GM23338 (cell line): ENCODE measurements at regions not wholly inside any gene's neighbourhood (a gene's known extent, or its start where the extent isn't known, plus 50 kb on each side); places are given as distances from the start of the nearest gene placed in this dataset.

Source experiments
- EZH2 ChIP-seq: fragments of 200-600 bp; sonication (generic); IDR thresholded peaks from one replicate; pipeline ENCODE4 v1.8.0; 2017; ENCODE audit warnings: antibody characterized with exemption, mild to moderate bottlenecking, low read depth; ENCODE audit not compliant: unreplicated experiment
- EZH2phosphoT487 ChIP-seq: fragments of 200-600 bp; sonication (generic); IDR thresholded peaks from one replicate; pipeline ENCODE4 v1.8.1; 2018; ENCODE audit warnings: antibody characterized with exemption; ENCODE audit not compliant: unreplicated experiment
- POLR2AphosphoS5 ChIP-seq: IDR thresholded peaks from 2 replicates; pipeline ENCODE4 v1.6.1; 2016; ENCODE audit warnings: antibody characterized with exemption, low read depth
- REST ChIP-seq: IDR thresholded peaks from one replicate; pipeline ENCODE4 v1.6.1; 2018; ENCODE audit warnings: antibody characterized with exemption; ENCODE audit not compliant: unreplicated experiment
- TF ChIP-seq, protein P1 (sequence below), 2 experiments: fragments of 200-600 bp in 1 of 2; sonication (generic) in 1 of 2; conservative IDR thresholded peaks; 2 replicates each; pipeline versions ENCODE4 v1.5.1 to v1.6.1; 2016 to 2017; ENCODE audit warnings: antibody characterized with exemption in 2 of 2, low read depth in 2 of 2, mild to moderate bottlenecking in 2 of 2, moderate library complexity in 1 of 2

GRCh38 chr18:8501044-8501443 lies 108.2 kb upstream of the RAB12 start:
- TF ChIP-seq, protein P1, sequence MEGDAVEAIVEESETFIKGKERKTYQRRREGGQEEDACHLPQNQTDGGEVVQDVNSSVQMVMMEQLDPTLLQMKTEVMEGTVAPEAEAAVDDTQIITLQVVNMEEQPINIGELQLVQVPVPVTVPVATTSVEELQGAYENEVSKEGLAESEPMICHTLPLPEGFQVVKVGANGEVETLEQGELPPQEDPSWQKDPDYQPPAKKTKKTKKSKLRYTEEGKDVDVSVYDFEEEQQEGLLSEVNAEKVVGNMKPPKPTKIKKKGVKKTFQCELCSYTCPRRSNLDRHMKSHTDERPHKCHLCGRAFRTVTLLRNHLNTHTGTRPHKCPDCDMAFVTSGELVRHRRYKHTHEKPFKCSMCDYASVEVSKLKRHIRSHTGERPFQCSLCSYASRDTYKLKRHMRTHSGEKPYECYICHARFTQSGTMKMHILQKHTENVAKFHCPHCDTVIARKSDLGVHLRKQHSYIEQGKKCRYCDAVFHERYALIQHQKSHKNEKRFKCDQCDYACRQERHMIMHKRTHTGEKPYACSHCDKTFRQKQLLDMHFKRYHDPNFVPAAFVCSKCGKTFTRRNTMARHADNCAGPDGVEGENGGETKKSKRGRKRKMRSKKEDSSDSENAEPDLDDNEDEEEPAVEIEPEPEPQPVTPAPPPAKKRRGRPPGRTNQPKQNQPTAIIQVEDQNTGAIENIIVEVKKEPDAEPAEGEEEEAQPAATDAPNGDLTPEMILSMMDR (conservative IDR thresholded peaks at IDR 0.05; ENCODE audit: low read depth in 2 of 2): no peak
- TF ChIP-seq EZH2 (no peak), EZH2phosphoT487 (no peak), POLR2AphosphoS5 (no peak), REST (no peak)
